Fibroblast of lung (primary cell): ENCODE measurements at regions not wholly inside any gene's neighbourhood (a gene's known extent, or its start where the extent isn't known, plus 50 kb on each side); places are given as distances from the start of the nearest gene placed in this dataset.

ENCODE experiments used
- DNase-seq, 2 donors: peaks; one replicate each; pipeline versions ENCODE4 v3.0.0 to v3.0.0-alpha.2; 2010; ENCODE audit warnings: low read depth in 2 of 2
- H2AFZ ChIP-seq: 2 replicates; pipeline ENCODE4 v1.5.1; 2012; ENCODE audit warnings: low read length, control low read depth, inconsistent platforms
- H3K27ac ChIP-seq: 2 replicates; pipeline ENCODE4 v1.5.1; 2011; ENCODE audit warnings: low read length, control low read depth; ENCODE audit not compliant: insufficient read depth
- H3K27me3 ChIP-seq: 2 replicates; pipeline ENCODE4 v1.5.1; 2011; ENCODE audit warnings: mild to moderate bottlenecking, low read length; ENCODE audit not compliant: control insufficient read depth, insufficient read depth
- H3K36me3 ChIP-seq: 2 replicates; pipeline ENCODE4 v1.5.1; 2011; ENCODE audit warnings: low read length; ENCODE audit not compliant: control insufficient read depth, insufficient read depth
- H3K4me1 ChIP-seq: 2 replicates; pipeline ENCODE4 v1.5.1; 2011; ENCODE audit warnings: low read length; ENCODE audit not compliant: control insufficient read depth, insufficient read depth; ENCODE audit errors: extremely low read depth
- H3K4me2 ChIP-seq: 2 replicates; pipeline ENCODE4 v1.5.1; 2011; ENCODE audit warnings: low read length, control low read depth; ENCODE audit not compliant: insufficient read depth; ENCODE audit errors: extremely low read depth
- H3K4me3 ChIP-seq, 4 experiments: fragments of 200-600 bp in 1 of 4; sonication (generic) in 1 of 4; replicated peaks in 1 of 4; 2 replicates each; pipeline ENCODE4 v1.5.1; 2011 to 2016; ENCODE audit warnings: low read length in 4 of 4, low read depth in 3 of 4, mild to moderate bottlenecking in 3 of 4, control low read depth in 2 of 4, inconsistent platforms in 1 of 4, mixed read lengths in 1 of 4; ENCODE audit not compliant: insufficient read depth in 1 of 4; ENCODE audit errors: control extremely low read depth in 1 of 4
- H3K79me2 ChIP-seq: 2 replicates; pipeline ENCODE4 v1.5.1; 2012; ENCODE audit warnings: mild to moderate bottlenecking, low read length, inconsistent platforms; ENCODE audit not compliant: control insufficient read depth, insufficient read depth
- H3K9ac ChIP-seq: 2 replicates; pipeline ENCODE4 v1.5.1; 2011; ENCODE audit warnings: mild to moderate bottlenecking, low read length, control low read depth; ENCODE audit not compliant: insufficient read depth
- H3K9me3 ChIP-seq: 2 replicates; pipeline ENCODE4 v1.5.1; 2012; ENCODE audit warnings: low read depth, low read length; ENCODE audit not compliant: control insufficient read depth, insufficient read depth
- H4K20me1 ChIP-seq: 2 replicates; pipeline ENCODE4 v1.5.1; 2011; ENCODE audit warnings: low read length; ENCODE audit not compliant: control insufficient read depth, insufficient read depth; ENCODE audit errors: extremely low read depth
- EZH2 ChIP-seq: IDR thresholded peaks from 2 replicates; pipeline ENCODE4 v1.5.1; 2012; ENCODE audit warnings: low read length, control low read depth, mild to moderate bottlenecking; ENCODE audit errors: missing control alignments
- TF ChIP-seq, protein P1 (sequence below), 2 donors: IDR thresholded peaks in 1 of 2; conservative IDR thresholded peaks in 1 of 2; 1 replicate in 1 of 2; 2 replicates in 1 of 2; pipeline ENCODE4 v1.5.1; 2011 to 2012; ENCODE audit warnings: low read length in 2 of 2, control low read depth in 1 of 2, inconsistent platforms in 1 of 2, low read depth in 1 of 2, mild to moderate bottlenecking in 1 of 2

DNA sequence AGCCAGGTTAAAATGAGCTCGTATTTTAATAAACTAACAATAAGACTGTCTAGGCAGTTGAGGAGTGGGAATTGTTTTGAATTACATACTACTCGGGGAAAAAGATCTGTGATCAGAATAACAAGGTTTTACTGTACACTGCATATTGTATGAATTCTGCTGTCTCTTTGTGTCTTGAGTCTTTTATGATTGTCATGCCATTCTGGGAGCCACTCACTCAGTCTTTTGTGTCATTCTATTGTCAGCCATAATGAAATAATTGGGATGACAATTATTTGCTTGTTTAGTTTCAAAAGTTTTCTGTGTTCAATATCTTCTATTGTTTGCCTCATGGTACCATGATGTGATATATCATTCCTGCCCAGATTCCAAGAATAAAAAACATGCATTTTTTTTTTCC, 339.6 kb upstream of the TBL1XR1 start:
- Histone ChIP-seq H4K20me1 (no peaks in the 10 kb centered on the region), H3K9ac (no peak overlapping the region), H3K9me3 (no peaks in the 10 kb centered on the region), H3K79me2 (no peaks in the 10 kb centered on the region), H2AFZ (no peak overlapping the region), H3K4me3 (no peak overlapping the region), H3K36me3 (no peaks in the 10 kb centered on the region), H3K4me1 (peaks cover 10% of the 10 kb centered on the region), H3K27me3 (no peaks in the 10 kb centered on the region), H3K4me2 (no peak overlapping the region), H3K27ac (no peak overlapping the region)
- TF ChIP-seq EZH2 = no peak
- TF ChIP-seq, protein P1, sequence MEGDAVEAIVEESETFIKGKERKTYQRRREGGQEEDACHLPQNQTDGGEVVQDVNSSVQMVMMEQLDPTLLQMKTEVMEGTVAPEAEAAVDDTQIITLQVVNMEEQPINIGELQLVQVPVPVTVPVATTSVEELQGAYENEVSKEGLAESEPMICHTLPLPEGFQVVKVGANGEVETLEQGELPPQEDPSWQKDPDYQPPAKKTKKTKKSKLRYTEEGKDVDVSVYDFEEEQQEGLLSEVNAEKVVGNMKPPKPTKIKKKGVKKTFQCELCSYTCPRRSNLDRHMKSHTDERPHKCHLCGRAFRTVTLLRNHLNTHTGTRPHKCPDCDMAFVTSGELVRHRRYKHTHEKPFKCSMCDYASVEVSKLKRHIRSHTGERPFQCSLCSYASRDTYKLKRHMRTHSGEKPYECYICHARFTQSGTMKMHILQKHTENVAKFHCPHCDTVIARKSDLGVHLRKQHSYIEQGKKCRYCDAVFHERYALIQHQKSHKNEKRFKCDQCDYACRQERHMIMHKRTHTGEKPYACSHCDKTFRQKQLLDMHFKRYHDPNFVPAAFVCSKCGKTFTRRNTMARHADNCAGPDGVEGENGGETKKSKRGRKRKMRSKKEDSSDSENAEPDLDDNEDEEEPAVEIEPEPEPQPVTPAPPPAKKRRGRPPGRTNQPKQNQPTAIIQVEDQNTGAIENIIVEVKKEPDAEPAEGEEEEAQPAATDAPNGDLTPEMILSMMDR (conservative IDR thresholded peaks at IDR 0.05 in 1 of 2, IDR thresholded peaks at IDR 0.05 in 1 of 2; ENCODE audit: low read depth in 1 of 2, low read length in 2 of 2) = no peak
- DNase-seq = no peak

DNA sequence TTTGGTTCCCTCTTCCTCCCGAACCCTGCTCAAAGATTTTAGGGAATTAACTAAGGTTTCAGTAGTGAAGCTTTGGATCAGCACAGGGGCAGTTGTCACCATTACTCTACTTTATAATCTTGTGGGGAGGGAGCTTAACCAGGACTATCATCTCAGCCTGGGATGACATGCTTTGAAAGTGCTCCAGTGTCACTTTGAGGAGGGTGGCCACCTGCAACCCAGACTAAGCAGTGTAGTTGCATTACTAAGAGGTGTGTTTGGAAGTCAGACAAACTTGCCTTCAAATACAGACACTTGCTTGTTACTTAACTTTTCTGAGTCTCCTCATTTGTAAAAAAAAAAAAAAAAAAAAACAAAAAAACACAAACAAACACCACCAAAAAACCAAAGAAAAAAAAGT, 340.3 kb upstream of the TBL1XR1 start:
- TF ChIP-seq EZH2 = no peak
- TF ChIP-seq, protein P1 (conservative IDR thresholded peaks at IDR 0.05 in 1 of 2, IDR thresholded peaks at IDR 0.05 in 1 of 2; ENCODE audit: low read depth in 1 of 2, low read length in 2 of 2) = no peak
- Histone ChIP-seq H3K4me1 (peaks cover 10% of the 10 kb centered on the region), H3K36me3 (no peaks in the 10 kb centered on the region), H3K4me3 (no peak overlapping the region), H3K27me3 (no peaks in the 10 kb centered on the region), H3K9me3 (no peaks in the 10 kb centered on the region), H2AFZ (no peak overlapping the region), H3K27ac (no peak overlapping the region), H3K9ac (no peak overlapping the region), H3K79me2 (no peaks in the 10 kb centered on the region), H4K20me1 (no peaks in the 10 kb centered on the region), H3K4me2 (peak overlapping the region; percentile 13)
- DNase-seq = no peak

- Histone ChIP-seq H3K27me3 (no peaks in the 10 kb centered on the region), H3K4me3 (no peak overlapping the region), H3K79me2 (no peaks in the 10 kb centered on the region), H3K4me2 (peak overlapping the region; percentile 13), H3K27ac (no peak overlapping the region), H3K36me3 (no peaks in the 10 kb centered on the region), H3K9ac (no peak overlapping the region), H3K4me1 (peaks cover 10% of the 10 kb centered on the region), H3K9me3 (no peaks in the 10 kb centered on the region), H2AFZ (no peak overlapping the region), H4K20me1 (no peaks in the 10 kb centered on the region)
- TF ChIP-seq, protein P1 (conservative IDR thresholded peaks at IDR 0.05 in 1 of 2, IDR thresholded peaks at IDR 0.05 in 1 of 2; ENCODE audit: low read depth in 1 of 2, low read length in 2 of 2) = peak in 1 of 2 donors; percentile 2
- TF ChIP-seq EZH2 = no peak
- DNase-seq = peak; percentile 82 to 93
These were observed 340.9 kb upstream of the TBL1XR1 start for GRCh38 chr3:177538048-177538749.
